Neural progenitor cell (in vitro differentiated cells): ENCODE measurements at regions not wholly inside any gene's neighbourhood (a gene's known extent, or its start where the extent isn't known, plus 50 kb on each side); places are given as distances from the start of the nearest gene placed in this dataset.

ENCODE experiments used
- DNase-seq: peaks from one replicate; pipeline ENCODE4 v3.0.0-alpha.2; 2016; ENCODE audit warnings: low spot score
- H2AFZ ChIP-seq: fragments of 200-600 bp; sonication (generic); replicated peaks from 2 replicates; pipeline ENCODE4 v1.6.1; 2016; ENCODE audit warnings: antibody characterized with exemption
- H3F3A ChIP-seq: fragments of 200-600 bp; sonication (generic); 2 replicates; pipeline ENCODE4 v1.6.1; 2016; ENCODE audit warnings: antibody characterized with exemption, low read depth
- H3K27ac ChIP-seq: fragments of 200-600 bp; sonication (generic); 2 replicates; pipeline ENCODE4 v1.5.1; 2016; ENCODE audit warnings: mild to moderate bottlenecking
- H3K27me3 ChIP-seq: fragments of 200-600 bp; sonication (generic); 2 replicates; pipeline ENCODE4 v1.6.1; 2016; ENCODE audit warnings: mild to moderate bottlenecking, moderate library complexity
- H3K36me3 ChIP-seq: fragments of 200-600 bp; sonication (generic); 2 replicates; pipeline ENCODE4 v1.5.1; 2016
- H3K4me1 ChIP-seq: fragments of 200-600 bp; sonication (generic); 2 replicates; pipeline ENCODE4 v1.6.1; 2016; ENCODE audit warnings: mixed run types
- H3K4me2 ChIP-seq: fragments of 200-600 bp; sonication (generic); 2 replicates; pipeline ENCODE4 v1.6.1; 2016
- H3K4me3 ChIP-seq: fragments of 200-600 bp; sonication (generic); 2 replicates; pipeline ENCODE4 v1.5.1; 2016
- H3K79me2 ChIP-seq: fragments of 200-600 bp; sonication (generic); 2 replicates; pipeline ENCODE4 v1.6.1; 2016; ENCODE audit warnings: low read depth
- H3K9ac ChIP-seq: fragments of 200-600 bp; sonication (generic); 2 replicates; pipeline ENCODE4 v1.6.1; 2016
- H3K9me3 ChIP-seq: fragments of 200-600 bp; sonication (generic); 2 replicates; pipeline ENCODE4 v1.5.1; 2016; ENCODE audit warnings: low read depth
- H4K20me1 ChIP-seq: fragments of 200-600 bp; sonication (generic); 2 replicates; pipeline ENCODE4 v1.6.1; 2016; ENCODE audit warnings: low read depth
- H3K27ac Mint-ChIP-seq: 3 replicates; pipeline ENCODE4 v1.8.0; 2021; ENCODE audit warnings: mixed read lengths
- H3K27me3 Mint-ChIP-seq: 2 replicates; pipeline ENCODE4 v1.8.0; 2022; ENCODE audit warnings: low read depth, mild to moderate bottlenecking, inconsistent platforms, moderate library complexity, mixed read lengths; ENCODE audit not compliant: insufficient read depth
- H3K36me3 Mint-ChIP-seq: 3 replicates; pipeline ENCODE4 v1.8.0; 2021; ENCODE audit warnings: mixed read lengths
- H3K4me1 Mint-ChIP-seq: 3 replicates; pipeline ENCODE4 v1.8.0; 2021; ENCODE audit warnings: mixed read lengths
- H3K4me3 Mint-ChIP-seq: 3 replicates; pipeline ENCODE4 v1.8.0; 2021; ENCODE audit warnings: mild to moderate bottlenecking, moderate library complexity, mixed read lengths
- H3K9me3 Mint-ChIP-seq: 3 replicates; pipeline ENCODE4 v1.8.0; 2020; ENCODE audit warnings: mixed read lengths
- CTCF ChIP-seq: fragments of 200-600 bp; sonication (generic); IDR thresholded peaks from 2 replicates; pipeline ENCODE4 v1.5.1; 2017; ENCODE audit warnings: antibody characterized with exemption, mild to moderate bottlenecking
- EZH2 ChIP-seq: fragments of 200-600 bp; sonication (generic); IDR thresholded peaks from 2 replicates; pipeline ENCODE4 v1.6.1; 2017; ENCODE audit warnings: antibody characterized with exemption, mild to moderate bottlenecking, moderate library complexity
- EZH2phosphoT487 ChIP-seq: fragments of 200-600 bp; sonication (generic); IDR thresholded peaks from 2 replicates; pipeline ENCODE4 v1.6.1; 2017; ENCODE audit warnings: antibody characterized with exemption

GRCh38 chr6:119764927-119765681, 415.5 kb upstream of the MAN1A1 start:
- no peaks in the 10 kb centered on the region for H3K4me1 ChIP-seq
- TF ChIP-seq EZH2phosphoT487 (no peak), EZH2 (no peak), CTCF (no peak)
- H3K27ac ChIP-seq: no peak overlapping the region
- H3K4me3 ChIP-seq: no peak overlapping the region
- no peaks in the 10 kb centered on the region for H3K27me3 ChIP-seq
- no peak overlapping the region for H3K27ac Mint-ChIP-seq
- H3K9me3 ChIP-seq: no peaks in the 10 kb centered on the region
- H3K4me2 ChIP-seq: no peak overlapping the region
- peaks cover 4% of the 10 kb centered on the region for H3K27me3 Mint-ChIP-seq
- H3K79me2 ChIP-seq: no peaks in the 10 kb centered on the region
- H3K36me3 Mint-ChIP-seq: no peaks in the 10 kb centered on the region
- no peaks in the 10 kb centered on the region for H4K20me1 ChIP-seq
- DNase-seq: no peak
- no peak overlapping the region for H3K9ac ChIP-seq
- H3K9me3 Mint-ChIP-seq: peaks cover 3% of the 10 kb centered on the region
- no peaks in the 10 kb centered on the region for H3F3A ChIP-seq
- no peaks in the 10 kb centered on the region for H3K4me1 Mint-ChIP-seq
- H3K4me3 Mint-ChIP-seq: no peak overlapping the region
- no peaks in the 10 kb centered on the region for H3K36me3 ChIP-seq
- no peak overlapping the region for H2AFZ ChIP-seq

GRCh38 chr6:119760046-119760445, 410.5 kb upstream of the MAN1A1 start:
- no peaks in the 10 kb centered on the region for H3F3A ChIP-seq
- no peak for DNase-seq
- H3K4me2 ChIP-seq: no peak overlapping the region
- Mint-ChIP-seq H3K4me1 (no peaks in the 10 kb centered on the region), H3K27me3 (peaks cover 2% of the 10 kb centered on the region), H3K27ac (no peak overlapping the region), H3K4me3 (no peak overlapping the region), H3K36me3 (no peaks in the 10 kb centered on the region), H3K9me3 (no peaks in the 10 kb centered on the region)
- H3K9ac ChIP-seq: no peak overlapping the region
- no peak overlapping the region for H3K27ac ChIP-seq
- H3K36me3 ChIP-seq: no peaks in the 10 kb centered on the region
- H2AFZ ChIP-seq: no peak overlapping the region
- no peaks in the 10 kb centered on the region for H3K4me1 ChIP-seq
- H3K4me3 ChIP-seq: no peak overlapping the region
- no peaks in the 10 kb centered on the region for H3K27me3 ChIP-seq
- TF ChIP-seq CTCF (no peak), EZH2phosphoT487 (no peak), EZH2 (no peak)
- H3K9me3 ChIP-seq: no peaks in the 10 kb centered on the region
- H3K79me2 ChIP-seq: no peaks in the 10 kb centered on the region
- no peaks in the 10 kb centered on the region for H4K20me1 ChIP-seq

GRCh38 chr6:119758385-119758784, 408.8 kb upstream of the MAN1A1 start:
- no peak for DNase-seq
- Histone ChIP-seq H3K4me3 (no peak overlapping the region), H3K9me3 (no peaks in the 10 kb centered on the region), H3K4me2 (no peak overlapping the region), H3K9ac (no peak overlapping the region), H3F3A (no peaks in the 10 kb centered on the region), H4K20me1 (no peaks in the 10 kb centered on the region), H3K27ac (no peak overlapping the region), H3K79me2 (no peaks in the 10 kb centered on the region), H3K36me3 (no peaks in the 10 kb centered on the region), H3K4me1 (no peaks in the 10 kb centered on the region), H2AFZ (peak overlapping the region; percentile 36), H3K27me3 (no peaks in the 10 kb centered on the region)
- no peak overlapping the region for H3K27ac Mint-ChIP-seq
- peaks cover 2% of the 10 kb centered on the region for H3K27me3 Mint-ChIP-seq
- H3K9me3 Mint-ChIP-seq: no peaks in the 10 kb centered on the region
- H3K36me3 Mint-ChIP-seq: no peaks in the 10 kb centered on the region
- TF ChIP-seq EZH2 (no peak), EZH2phosphoT487 (no peak), CTCF (no peak)
- no peaks in the 10 kb centered on the region for H3K4me1 Mint-ChIP-seq
- no peak overlapping the region for H3K4me3 Mint-ChIP-seq
